Lung (tissue), 12 donors: ENCODE measurements at regions not wholly inside any gene's neighbourhood (a gene's known extent, or its start where the extent isn't known, plus 50 kb on each side); places are given as distances from the start of the nearest gene placed in this dataset. TPM values are rescaled to one million over a fixed set of nuclear protein-coding genes. Genes with fewer than 3 reads are reported as not detected.

Experiments used
- ATAC-seq: fragments of 200-7000 bp; cut with Tn5 transposase; one replicate; pipeline ENCODE4 v1.9.1; 2020; ENCODE audit warnings: moderate number of reproducible peaks; ENCODE audit not compliant: insufficient read depth, low FRiP score
- DNase-seq, 3 donors: peaks; one replicate each; pipeline ENCODE4 v3.0.0-alpha.2; 2013 to 2017
- H3K27ac ChIP-seq, 2 donors: one replicate each; pipeline ENCODE4 v1.5.1; 2013; ENCODE audit warnings: mild to moderate bottlenecking in 2 of 2, moderate library complexity in 2 of 2, control low read depth in 1 of 2, inconsistent platforms in 1 of 2, low read depth in 1 of 2, low read length in 1 of 2
- H3K27me3 ChIP-seq, 3 donors: one replicate each; pipeline ENCODE4 v1.5.1; 2013; ENCODE audit warnings: low read length in 2 of 3; ENCODE audit not compliant: control insufficient read depth in 3 of 3, insufficient read depth in 3 of 3
- H3K36me3 ChIP-seq, 4 donors: one replicate each; pipeline ENCODE4 v1.5.1; 2013; ENCODE audit warnings: low read length in 4 of 4, mild to moderate bottlenecking in 1 of 4, moderate library complexity in 1 of 4; ENCODE audit not compliant: control insufficient read depth in 4 of 4, insufficient read depth in 4 of 4
- H3K4me1 ChIP-seq, 5 donors: one replicate each; pipeline ENCODE4 v1.5.1; 2013; ENCODE audit warnings: low read length in 5 of 5, mild to moderate bottlenecking in 2 of 5, moderate library complexity in 1 of 5; ENCODE audit not compliant: control insufficient read depth in 5 of 5, insufficient read depth in 5 of 5
- H3K4me3 ChIP-seq: one replicate; pipeline ENCODE4 v1.5.1; 2013; ENCODE audit warnings: mild to moderate bottlenecking, control low read depth, moderate library complexity
- H3K9ac ChIP-seq, 2 donors: one replicate each; pipeline ENCODE4 v1.5.1; 2013; ENCODE audit warnings: low read length in 2 of 2, control low read depth in 1 of 2; ENCODE audit not compliant: insufficient read depth in 1 of 2
- H3K9me3 ChIP-seq, 4 donors: one replicate each; pipeline ENCODE4 v1.5.1; 2013; ENCODE audit warnings: low read length in 3 of 4, mild to moderate bottlenecking in 1 of 4, moderate library complexity in 1 of 4; ENCODE audit not compliant: control insufficient read depth in 4 of 4, insufficient read depth in 3 of 4
- WGBS, 2 donors: extraction: QIAGEN DNeasy Blood & Tissue Kit; methylation state at CpG; one replicate each; pipeline ENCODE4 v1.1.7; 2013; 5-methylcytosine and 5-hydroxymethylcytosine counted together
- small RNA-seq: library from RNA; depleted of rRNA; stranded (forward); fragments of <200 nt; gene quantifications from one replicate; pipeline ENCODE3, GENCODE V24; 2014; ENCODE audit warnings: low replicate concordance
- TF ChIP-seq, protein P1 (sequence below): IDR thresholded peaks from 2 replicates; pipeline ENCODE4 v1.5.1; 2012; ENCODE audit warnings: mild to moderate bottlenecking; ENCODE audit errors: control extremely low read depth, extremely low read depth
- donor health status: control.
- donor health status: control.
- donor health status: Bipolar disorder and iron deficiency.
- donor health status: healthy.
- donor health status: DM: yes; HTN: yes; CAD: no.

DNA sequence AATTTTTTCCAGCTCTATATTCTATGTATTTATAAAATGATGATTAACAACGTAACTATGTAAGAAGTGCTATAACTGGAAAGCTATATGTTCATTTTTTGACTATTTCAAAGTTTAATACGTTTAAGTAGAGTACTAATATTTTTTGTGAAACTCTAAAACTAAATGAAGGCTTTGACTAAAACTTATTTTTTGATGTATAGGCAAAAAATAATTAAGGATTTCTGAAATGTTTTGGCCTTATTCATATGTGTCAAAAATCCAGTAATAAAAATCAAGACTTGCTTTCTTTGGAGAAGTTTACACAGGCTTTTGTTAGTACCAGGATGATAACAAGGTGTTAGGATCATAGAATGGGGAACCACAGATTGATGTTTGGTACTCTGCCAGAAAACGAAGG is 58.2 kb upstream of the ZEB2 start:
- Histone ChIP-seq H3K27ac (no peak overlapping the region), H3K9me3 (no peaks in the 10 kb centered on the region), H3K27me3 (no peaks in the 10 kb centered on the region), H3K4me1 (peaks cover 0 to 9% (median 3%) of the 10 kb centered on the region in 5 donors), H3K36me3 (no peaks in the 10 kb centered on the region), H3K9ac (no peak overlapping the region), H3K4me3 (no peak overlapping the region)
- ATAC-seq (no peak), DNase-seq (no peak)
- TF ChIP-seq, protein P1, sequence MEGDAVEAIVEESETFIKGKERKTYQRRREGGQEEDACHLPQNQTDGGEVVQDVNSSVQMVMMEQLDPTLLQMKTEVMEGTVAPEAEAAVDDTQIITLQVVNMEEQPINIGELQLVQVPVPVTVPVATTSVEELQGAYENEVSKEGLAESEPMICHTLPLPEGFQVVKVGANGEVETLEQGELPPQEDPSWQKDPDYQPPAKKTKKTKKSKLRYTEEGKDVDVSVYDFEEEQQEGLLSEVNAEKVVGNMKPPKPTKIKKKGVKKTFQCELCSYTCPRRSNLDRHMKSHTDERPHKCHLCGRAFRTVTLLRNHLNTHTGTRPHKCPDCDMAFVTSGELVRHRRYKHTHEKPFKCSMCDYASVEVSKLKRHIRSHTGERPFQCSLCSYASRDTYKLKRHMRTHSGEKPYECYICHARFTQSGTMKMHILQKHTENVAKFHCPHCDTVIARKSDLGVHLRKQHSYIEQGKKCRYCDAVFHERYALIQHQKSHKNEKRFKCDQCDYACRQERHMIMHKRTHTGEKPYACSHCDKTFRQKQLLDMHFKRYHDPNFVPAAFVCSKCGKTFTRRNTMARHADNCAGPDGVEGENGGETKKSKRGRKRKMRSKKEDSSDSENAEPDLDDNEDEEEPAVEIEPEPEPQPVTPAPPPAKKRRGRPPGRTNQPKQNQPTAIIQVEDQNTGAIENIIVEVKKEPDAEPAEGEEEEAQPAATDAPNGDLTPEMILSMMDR, result no peak
- 83 to 84% methylated on average over 3 of the region's 3 CpGs for WGBS, 2 donors

DNA sequence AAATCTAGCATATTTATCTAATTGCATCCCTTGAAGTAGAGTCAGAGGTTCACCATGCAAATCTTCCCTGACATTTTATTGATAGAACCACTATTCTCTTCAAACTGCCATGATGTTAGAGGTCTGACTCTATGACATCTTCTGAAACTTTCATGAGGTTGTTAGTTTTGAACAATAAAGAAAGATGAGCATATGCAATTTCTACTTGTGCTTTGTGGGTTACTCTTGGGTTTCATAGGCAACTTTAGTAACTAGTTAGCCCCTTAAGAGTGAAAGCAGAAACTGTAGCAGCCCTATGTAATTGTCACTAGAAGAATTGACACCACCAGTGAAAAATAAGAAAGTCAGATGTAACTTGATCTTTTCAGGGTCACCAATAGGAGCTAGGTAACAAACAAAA is 53.1 kb upstream of the ZEB2 start:
- no peak for ATAC-seq
- no peaks in the 10 kb centered on the region for H3K36me3 ChIP-seq

DNA sequence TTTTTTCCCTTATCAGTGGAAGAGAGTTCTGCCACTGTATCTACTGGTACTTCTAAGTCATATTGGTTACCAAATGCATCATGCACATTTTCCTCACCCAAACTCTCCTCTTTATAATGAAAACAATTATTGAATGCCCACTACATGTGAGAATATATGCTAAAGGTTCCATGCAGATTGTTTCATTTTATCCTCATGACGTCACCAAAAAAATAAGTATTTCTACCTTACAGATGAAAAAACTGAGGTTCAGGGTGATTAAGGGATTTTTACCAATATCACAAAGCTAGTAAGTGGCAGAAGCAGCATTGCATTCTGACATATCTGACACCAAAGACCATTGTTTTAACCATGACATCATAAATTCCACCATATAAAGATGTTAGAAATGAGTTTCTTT is 51.9 kb upstream of the ZEB2 start:
- no peak for DNase-seq
- Histone ChIP-seq H3K27ac (no peak overlapping the region), H3K4me1 (no peaks in the 10 kb centered on the region), H3K36me3 (no peaks in the 10 kb centered on the region), H3K9me3 (no peaks in the 10 kb centered on the region), H3K27me3 (no peaks in the 10 kb centered on the region), H3K4me3 (no peak overlapping the region), H3K9ac (no peak overlapping the region)
- no peak for ATAC-seq
- TF ChIP-seq, protein P1, result no peak
- WGBS, 2 donors, result 50 to 99% methylated on average over 1 of the region's 1 CpG

More for the DNA sequence above, 53.1 kb upstream of the ZEB2 start:
- TF ChIP-seq, protein P1, result no peak
- no peak for DNase-seq
- no peaks in the 10 kb centered on the region for H3K9me3 ChIP-seq
- H3K27me3 ChIP-seq, result no peaks in the 10 kb centered on the region
- no peak overlapping the region for H3K9ac ChIP-seq
- H3K4me1 ChIP-seq, result no peaks in the 10 kb centered on the region
- no peak overlapping the region for H3K27ac ChIP-seq
- H3K4me3 ChIP-seq, result no peak overlapping the region

DNA sequence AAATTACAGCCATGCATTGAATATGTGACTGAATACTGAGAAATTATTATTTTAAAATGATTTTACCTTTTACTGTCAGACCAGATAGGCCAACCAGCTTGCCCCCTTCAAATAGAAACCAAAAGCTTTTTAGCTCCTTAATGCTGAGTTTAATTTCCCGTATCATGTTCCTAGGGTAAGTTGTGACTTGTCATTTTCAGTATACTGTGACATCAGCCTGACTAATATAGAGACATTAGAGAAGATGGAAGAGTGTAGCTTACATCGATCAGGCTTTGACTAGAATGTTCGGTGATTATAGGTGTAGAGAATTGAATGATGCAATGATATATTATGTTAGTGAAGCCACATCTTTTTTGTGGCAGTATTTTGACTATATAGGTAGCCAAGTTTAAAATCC is 50.6 kb upstream of the ZEB2 start:
- TF ChIP-seq, protein P1, result no peak
- Histone ChIP-seq H3K36me3 (no peaks in the 10 kb centered on the region), H3K27me3 (no peaks in the 10 kb centered on the region), H3K4me3 (no peak overlapping the region), H3K9ac (no peak overlapping the region), H3K4me1 (no peaks in the 10 kb centered on the region), H3K9me3 (no peaks in the 10 kb centered on the region), H3K27ac (no peak overlapping the region)
- ATAC-seq (no peak), DNase-seq (no peak)
- 88 to 93% methylated on average over 3 of the region's 3 CpGs for WGBS, 2 donors

Small RNAs in the stretch of these regions (small RNA-seq; reads per million reads assigned to genes)
- not detected for gene RF00019
- not detected for gene RF01992
- not detected for gene RNA5SP106
- gene RNU6-692P, result not detected
- not detected for gene RNU6-715P
- not detected for gene RNU7-2P
